Right lobe of liver (tissue), 4 donors: ENCODE measurements at regions not wholly inside any gene's neighbourhood (a gene's known extent, or its start where the extent isn't known, plus 50 kb on each side); places are given as distances from the start of the nearest gene placed in this dataset.

Source experiments
- POLR2A ChIP-seq: fragments of 450-650 bp; IDR thresholded peaks from one replicate; pipeline ENCODE4 v1.6.1; 2017; ENCODE audit warnings: antibody characterized with exemption, mild to moderate bottlenecking
- TF ChIP-seq, protein P1 (sequence below), 4 donors: fragments of 200-600 bp in 3 of 4; fragments of 450-650 bp in 1 of 4; IDR thresholded peaks; one replicate each; pipeline versions ENCODE4 v1.5.1 to v1.8.0; 2016 to 2022; ENCODE audit warnings: antibody characterized with exemption in 4 of 4, mild to moderate bottlenecking in 2 of 4
- donor health status: DM: no; HTN: no; CAD: no.
- donor health status: DM: no; HTN: no; CAD: no.
- donor health status: DM: no; HTN: yes; CAD: no.

DNA sequence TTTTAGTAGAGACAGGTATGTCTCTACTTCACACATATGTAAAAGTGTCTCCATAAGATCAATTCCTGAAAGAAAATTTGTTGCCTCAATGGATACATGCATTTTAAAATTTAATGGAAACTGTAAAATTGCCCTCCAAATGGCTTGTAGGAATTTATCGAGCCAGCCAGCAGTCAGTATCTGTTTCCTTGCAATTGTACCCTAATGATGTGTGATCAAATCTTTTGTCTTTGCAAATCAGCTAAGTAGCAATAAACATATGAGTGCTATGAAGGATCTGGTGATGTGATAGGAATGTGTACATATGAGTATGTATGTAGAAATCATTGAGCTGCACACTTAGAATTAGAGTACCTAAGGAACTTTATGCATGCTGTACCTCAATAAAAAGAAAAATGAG is 253.0 kb downstream of the MAFB start:
- TF ChIP-seq, protein P1, sequence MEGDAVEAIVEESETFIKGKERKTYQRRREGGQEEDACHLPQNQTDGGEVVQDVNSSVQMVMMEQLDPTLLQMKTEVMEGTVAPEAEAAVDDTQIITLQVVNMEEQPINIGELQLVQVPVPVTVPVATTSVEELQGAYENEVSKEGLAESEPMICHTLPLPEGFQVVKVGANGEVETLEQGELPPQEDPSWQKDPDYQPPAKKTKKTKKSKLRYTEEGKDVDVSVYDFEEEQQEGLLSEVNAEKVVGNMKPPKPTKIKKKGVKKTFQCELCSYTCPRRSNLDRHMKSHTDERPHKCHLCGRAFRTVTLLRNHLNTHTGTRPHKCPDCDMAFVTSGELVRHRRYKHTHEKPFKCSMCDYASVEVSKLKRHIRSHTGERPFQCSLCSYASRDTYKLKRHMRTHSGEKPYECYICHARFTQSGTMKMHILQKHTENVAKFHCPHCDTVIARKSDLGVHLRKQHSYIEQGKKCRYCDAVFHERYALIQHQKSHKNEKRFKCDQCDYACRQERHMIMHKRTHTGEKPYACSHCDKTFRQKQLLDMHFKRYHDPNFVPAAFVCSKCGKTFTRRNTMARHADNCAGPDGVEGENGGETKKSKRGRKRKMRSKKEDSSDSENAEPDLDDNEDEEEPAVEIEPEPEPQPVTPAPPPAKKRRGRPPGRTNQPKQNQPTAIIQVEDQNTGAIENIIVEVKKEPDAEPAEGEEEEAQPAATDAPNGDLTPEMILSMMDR (IDR thresholded peaks at IDR 0.05), result no peak
- TF ChIP-seq POLR2A, result no peak
